Central memory CD8-positive, alpha-beta T cell (primary cell): ENCODE measurements at regions not wholly inside any gene's neighbourhood (a gene's known extent, or its start where the extent isn't known, plus 50 kb on each side); places are given as distances from the start of the nearest gene placed in this dataset.

Experiments used
- ATAC-seq: fragments of 150-1000 bp; cut with Tn5 transposase; replicated peaks from 2 replicates; pipeline ENCODE4 v1.10.0; 2022; ENCODE audit warnings: mild to moderate bottlenecking, moderate FRiP score, moderate number of reproducible peaks; ENCODE audit not compliant: poor library complexity, severe bottlenecking; ENCODE audit errors: extremely low read depth
- DNase-seq, 2 donors: peaks; one replicate each; pipeline ENCODE4 v3.0.0; 2021; ENCODE audit warnings: low spot score in 2 of 2
- H3K27ac Mint-ChIP-seq: one replicate; pipeline ENCODE4 v1.8.0; 2022; ENCODE audit warnings: low read depth, mild to moderate bottlenecking, moderate library complexity, mixed read lengths
- H3K27me3 Mint-ChIP-seq: one replicate; pipeline ENCODE4 v1.8.0; 2022; ENCODE audit warnings: mixed read lengths
- H3K36me3 Mint-ChIP-seq: one replicate; pipeline ENCODE4 v1.8.0; 2022; ENCODE audit warnings: mild to moderate bottlenecking, moderate library complexity, mixed read lengths; ENCODE audit not compliant: insufficient read depth
- H3K4me1 Mint-ChIP-seq: one replicate; pipeline ENCODE4 v1.8.0; 2022; ENCODE audit warnings: mixed read lengths
- H3K4me3 Mint-ChIP-seq: one replicate; pipeline ENCODE4 v1.8.0; 2022; ENCODE audit warnings: mild to moderate bottlenecking, moderate library complexity, mixed read lengths
- H3K9me3 Mint-ChIP-seq: one replicate; pipeline ENCODE4 v1.8.0; 2022; ENCODE audit warnings: mixed read lengths

GRCh38 chr13:59472134-59472533 is 691.6 kb downstream of the DIAPH3 start:
- Mint-ChIP-seq H3K4me3 (no peak overlapping the region), H3K9me3 (peaks cover 10% of the 10 kb centered on the region), H3K4me1 (no peaks in the 10 kb centered on the region), H3K36me3 (no peaks in the 10 kb centered on the region), H3K27ac (no peak overlapping the region), H3K27me3 (peaks cover 16% of the 10 kb centered on the region)
- ATAC-seq (no peak), DNase-seq (no peak)

- ATAC-seq (no peak), DNase-seq (no peak)
- Mint-ChIP-seq H3K4me3 (no peak overlapping the region), H3K36me3 (no peaks in the 10 kb centered on the region), H3K27me3 (peaks cover 2% of the 10 kb centered on the region), H3K4me1 (no peaks in the 10 kb centered on the region), H3K27ac (no peak overlapping the region), H3K9me3 (no peaks in the 10 kb centered on the region)
Observed at GRCh38 chr13:59474696-59475095, 689.0 kb downstream of the DIAPH3 start.

GRCh38 chr13:59475911-59476310 is 687.8 kb downstream of the DIAPH3 start:
- Mint-ChIP-seq H3K4me3 (no peak overlapping the region), H3K27me3 (peaks cover 6% of the 10 kb centered on the region), H3K9me3 (no peaks in the 10 kb centered on the region), H3K36me3 (no peaks in the 10 kb centered on the region), H3K27ac (no peak overlapping the region), H3K4me1 (no peaks in the 10 kb centered on the region)
- DNase-seq = no peak
- no peak for ATAC-seq

GRCh38 chr13:59476366-59476765 is 687.4 kb downstream of the DIAPH3 start:
- Mint-ChIP-seq H3K27me3 (peaks cover 11% of the 10 kb centered on the region), H3K4me1 (no peaks in the 10 kb centered on the region), H3K27ac (no peak overlapping the region), H3K36me3 (no peaks in the 10 kb centered on the region), H3K9me3 (no peaks in the 10 kb centered on the region), H3K4me3 (no peak overlapping the region)
- DNase-seq (no peak), ATAC-seq (no peak)

GRCh38 chr13:59477011-59477410 is 686.7 kb downstream of the DIAPH3 start:
- no peaks in the 10 kb centered on the region for H3K36me3 Mint-ChIP-seq
- ATAC-seq (no peak), DNase-seq (no peak)
- no peaks in the 10 kb centered on the region for H3K4me1 Mint-ChIP-seq
- peaks cover 14% of the 10 kb centered on the region for H3K27me3 Mint-ChIP-seq
- no peaks in the 10 kb centered on the region for H3K9me3 Mint-ChIP-seq
- H3K27ac Mint-ChIP-seq = no peak overlapping the region
- H3K4me3 Mint-ChIP-seq = no peak overlapping the region

- Mint-ChIP-seq H3K4me1 (no peaks in the 10 kb centered on the region), H3K27ac (no peak overlapping the region), H3K4me3 (no peak overlapping the region), H3K36me3 (no peaks in the 10 kb centered on the region), H3K27me3 (peaks cover 14% of the 10 kb centered on the region), H3K9me3 (no peaks in the 10 kb centered on the region)
- no peak for ATAC-seq
- DNase-seq = no peak
Observed at GRCh38 chr13:59478908-59479307, 684.8 kb downstream of the DIAPH3 start.

- no peaks in the 10 kb centered on the region for H3K9me3 Mint-ChIP-seq
- no peaks in the 10 kb centered on the region for H3K4me1 Mint-ChIP-seq
- H3K27me3 Mint-ChIP-seq = peaks cover 14% of the 10 kb centered on the region
- no peak overlapping the region for H3K27ac Mint-ChIP-seq
- H3K4me3 Mint-ChIP-seq = no peak overlapping the region
- no peaks in the 10 kb centered on the region for H3K36me3 Mint-ChIP-seq
- ATAC-seq (no peak), DNase-seq (no peak)
Observed at GRCh38 chr13:59479629-59480028, 684.1 kb downstream of the DIAPH3 start.

GRCh38 chr13:59480396-59481259 is 683.1 kb downstream of the DIAPH3 start:
- DNase-seq = no peak
- no peaks in the 10 kb centered on the region for H3K9me3 Mint-ChIP-seq
- H3K36me3 Mint-ChIP-seq = no peaks in the 10 kb centered on the region
- H3K27ac Mint-ChIP-seq = no peak overlapping the region
- H3K4me1 Mint-ChIP-seq = no peaks in the 10 kb centered on the region
- no peak overlapping the region for H3K4me3 Mint-ChIP-seq
- no peak for ATAC-seq
- H3K27me3 Mint-ChIP-seq = peaks cover 14% of the 10 kb centered on the region

GRCh38 chr13:59483501-59484145 is 680.1 kb downstream of the DIAPH3 start:
- H3K4me1 Mint-ChIP-seq = no peaks in the 10 kb centered on the region
- H3K27ac Mint-ChIP-seq = no peak overlapping the region
- DNase-seq (no peak), ATAC-seq (no peak)
- no peaks in the 10 kb centered on the region for H3K36me3 Mint-ChIP-seq
- no peak overlapping the region for H3K4me3 Mint-ChIP-seq
- no peaks in the 10 kb centered on the region for H3K9me3 Mint-ChIP-seq
- H3K27me3 Mint-ChIP-seq = peaks cover 22% of the 10 kb centered on the region

GRCh38 chr13:59487883-59488282 is 675.8 kb downstream of the DIAPH3 start:
- Mint-ChIP-seq H3K4me1 (no peaks in the 10 kb centered on the region), H3K27me3 (peaks cover 8% of the 10 kb centered on the region), H3K27ac (no peak overlapping the region), H3K9me3 (no peaks in the 10 kb centered on the region), H3K4me3 (no peak overlapping the region), H3K36me3 (no peaks in the 10 kb centered on the region)
- ATAC-seq = no peak
- DNase-seq = no peak

GRCh38 chr13:59488436-59488835 is 675.3 kb downstream of the DIAPH3 start:
- DNase-seq (no peak), ATAC-seq (no peak)
- Mint-ChIP-seq H3K27ac (no peak overlapping the region), H3K27me3 (peaks cover 8% of the 10 kb centered on the region), H3K9me3 (no peaks in the 10 kb centered on the region), H3K4me1 (no peaks in the 10 kb centered on the region), H3K4me3 (no peak overlapping the region), H3K36me3 (no peaks in the 10 kb centered on the region)

GRCh38 chr13:59490651-59491050 is 673.1 kb downstream of the DIAPH3 start:
- H3K36me3 Mint-ChIP-seq = no peaks in the 10 kb centered on the region
- no peak for ATAC-seq

GRCh38 chr13:59492030-59492636 is 671.6 kb downstream of the DIAPH3 start:
- Mint-ChIP-seq H3K4me3 (no peak overlapping the region), H3K27me3 (no peaks in the 10 kb centered on the region), H3K9me3 (no peaks in the 10 kb centered on the region), H3K4me1 (no peaks in the 10 kb centered on the region), H3K36me3 (no peaks in the 10 kb centered on the region), H3K27ac (no peak overlapping the region)
- DNase-seq (no peak), ATAC-seq (no peak)

More at GRCh38 chr13:59490651-59491050, 673.1 kb downstream of the DIAPH3 start:
- H3K27me3 Mint-ChIP-seq = peaks cover 8% of the 10 kb centered on the region
- no peaks in the 10 kb centered on the region for H3K4me1 Mint-ChIP-seq
- no peak for DNase-seq
- no peak overlapping the region for H3K27ac Mint-ChIP-seq
- H3K9me3 Mint-ChIP-seq = no peaks in the 10 kb centered on the region
- no peak overlapping the region for H3K4me3 Mint-ChIP-seq
